OCI-LY7 (cell line): ENCODE measurements at regions not wholly inside any gene's neighbourhood (a gene's known extent, or its start where the extent isn't known, plus 50 kb on each side); places are given as distances from the start of the nearest gene placed in this dataset.

Source experiments
- CTCF ChIP-seq: fragments of 200-600 bp; sonication (generic); conservative IDR thresholded peaks from 2 replicates; pipeline ENCODE4 v1.5.1; 2014; ENCODE audit warnings: mild to moderate bottlenecking, antibody characterized with exemption, low read length, moderate library complexity, mixed read lengths
- EZH2phosphoT487 ChIP-seq: fragments of 200-600 bp; sonication (generic); IDR thresholded peaks from 2 replicates; pipeline ENCODE4 v1.6.1; 2018; ENCODE audit warnings: low read depth, borderline replicate concordance, mild to moderate bottlenecking, mixed run types, antibody characterized with exemption, low read length, moderate library complexity, mixed read lengths

- TF ChIP-seq CTCF: no peak
- TF ChIP-seq EZH2phosphoT487: no peak
These were observed 1188.3 kb upstream of the CNTN5 start for GRCh38 chr11:97832451-97832850.
